ENCODE measurements at regions not wholly inside any gene's neighbourhood (a gene's known extent, or its start where the extent isn't known, plus 50 kb on each side); places are given as distances from the start of the nearest gene placed in this dataset.
A peak's percentile ranks its signal among the peaks of the same experiment; 100 is the strongest.

- POLR2A ChIA-PET = interaction anchor here (0.9 to 2.3 kb wide), 5 partner anchors 9 to 193 kb away, joined by 3 to 12 read pairs (median 5); partner anchors contain the start of gene BCL6
- intact Hi-C loops (cut with micrococcal nuclease; ENCODE audit: unreplicated experiment) = loop anchor here (1.0 to 5.0 kb wide), 6 partner anchors 19 to 938 kb away; no protein-coding TSS in a partner anchor
- Mint-ChIP-seq H3K4me1 (ENCODE audit: low read depth, unreplicated experiment) (peaks cover 35% of the 10 kb centered on the region), H3K36me3 (ENCODE audit: insufficient read depth, unreplicated experiment) (peaks cover 13% of the 10 kb centered on the region), H3K27ac (ENCODE audit: unreplicated experiment) (peak overlapping the region; percentile 81), H3K27me3 (ENCODE audit: insufficient read depth, unreplicated experiment) (no peaks in the 10 kb centered on the region), H3K9me3 (ENCODE audit: unreplicated experiment) (peaks cover 10% of the 10 kb centered on the region), H3K4me3 (ENCODE audit: unreplicated experiment) (peak overlapping the region; percentile 62)
- DNase-seq = no peak
- H3K9me3 ChIP-seq = no peaks in the 10 kb centered on the region
- no peak overlapping the region for H3K4me3 ChIP-seq (ENCODE audit: low read depth, low read length)
- no peaks in the 10 kb centered on the region for H3K27me3 ChIP-seq (replicated peaks; ENCODE audit: control insufficient read depth, insufficient read depth, low read length)
- CTCF ChIA-PET = interaction anchor here (0.6 to 1.6 kb wide), 11 partner anchors 9 to 866 kb away, joined by 3 to 14 read pairs (median 4); partner anchors contain the start of gene BCL6
- BruUV-seq (replicated peaks) = no TSS peak
- H3K4me1 ChIP-seq = peaks cover 52% of the 10 kb centered on the region
- no peaks in the 10 kb centered on the region for H3K36me3 ChIP-seq (ENCODE audit: control insufficient read depth, insufficient read depth, low read length)
- no peak for TF ChIP-seq CTCF (IDR thresholded peaks at IDR 0.05; ENCODE audit: insufficient read depth in 1 of 2, low read depth in 1 of 2, low read length in 1 of 2, severe bottlenecking in 1 of 2, unreplicated experiment in 1 of 2)
These were observed 64.3 kb upstream of the BCL6 start for GRCh38 chr3:187809612-187809991.

- Mint-ChIP-seq H3K27ac (ENCODE audit: unreplicated experiment) (peak overlapping the region; percentile 81), H3K36me3 (ENCODE audit: insufficient read depth, unreplicated experiment) (peaks cover 13% of the 10 kb centered on the region), H3K27me3 (ENCODE audit: insufficient read depth, unreplicated experiment) (no peaks in the 10 kb centered on the region), H3K4me3 (ENCODE audit: unreplicated experiment) (peak overlapping the region; percentile 62), H3K4me1 (ENCODE audit: low read depth, unreplicated experiment) (peaks cover 35% of the 10 kb centered on the region), H3K9me3 (ENCODE audit: unreplicated experiment) (peaks cover 9% of the 10 kb centered on the region)
- BruUV-seq (replicated peaks) = no TSS peak
- Histone ChIP-seq H3K4me3 (ENCODE audit: low read depth, low read length) (no peak overlapping the region), H3K4me1 (peaks cover 52% of the 10 kb centered on the region), H3K36me3 (ENCODE audit: control insufficient read depth, insufficient read depth, low read length) (no peaks in the 10 kb centered on the region), H3K9me3 (no peaks in the 10 kb centered on the region), H3K27me3 (replicated peaks; ENCODE audit: control insufficient read depth, insufficient read depth, low read length) (no peaks in the 10 kb centered on the region)
- no peak for TF ChIP-seq CTCF (IDR thresholded peaks at IDR 0.05; ENCODE audit: insufficient read depth in 1 of 2, low read depth in 1 of 2, low read length in 1 of 2, severe bottlenecking in 1 of 2, unreplicated experiment in 1 of 2)
- peak; percentile 54 to 68 for DNase-seq
- intact Hi-C loops (cut with micrococcal nuclease; ENCODE audit: unreplicated experiment) = loop anchor here (2.0 kb wide), 1 partner anchor 29 kb away; no protein-coding TSS in a partner anchor
- CTCF ChIA-PET = interaction anchor here (0.8 to 1.5 kb wide), 3 partner anchors 62 to 226 kb away, joined by 3 to 5 read pairs (median 4); partner anchors contain the start of gene BCL6
- POLR2A ChIA-PET = interaction anchor here (0.6 to 2.3 kb wide), 5 partner anchors 10 to 193 kb away, joined by 3 to 12 read pairs (median 4); partner anchors contain the start of gene BCL6
These were observed 64.8 kb upstream of the BCL6 start for GRCh38 chr3:187810021-187810446.

DNA sequence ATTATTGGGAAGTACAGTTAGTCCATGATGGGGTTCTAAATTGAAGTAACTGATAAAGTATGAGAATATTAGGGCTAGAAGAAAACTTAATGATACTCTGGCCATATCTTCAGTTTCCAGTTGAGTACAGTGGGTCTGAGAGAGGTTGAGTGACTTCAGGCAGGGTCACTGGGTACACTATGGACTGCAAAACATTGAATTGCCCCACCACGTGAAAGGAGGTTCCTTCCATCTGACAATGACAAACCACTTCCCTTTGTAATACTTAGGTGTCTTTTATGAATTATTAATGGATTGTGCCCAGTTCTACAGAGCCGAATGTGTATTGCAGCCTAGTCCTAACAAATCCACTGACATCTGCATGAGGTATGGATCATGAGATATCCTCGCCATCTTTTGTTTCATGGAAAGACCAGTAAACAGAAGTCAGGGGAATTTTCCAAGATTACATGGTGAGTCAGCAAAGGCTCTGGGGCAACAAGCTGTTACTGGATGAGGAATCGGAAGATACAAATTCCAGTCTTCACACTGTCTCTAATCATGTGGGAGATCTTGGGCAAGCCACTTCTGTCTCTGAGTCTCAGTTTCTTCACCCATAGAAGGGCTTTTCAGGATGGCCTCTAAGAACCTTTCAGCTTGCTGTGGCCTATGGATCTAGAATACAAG, 66.5 kb upstream of the BCL6 start:
- TF ChIP-seq CTCF (IDR thresholded peaks at IDR 0.05; ENCODE audit: insufficient read depth in 1 of 2, low read depth in 1 of 2, low read length in 1 of 2, severe bottlenecking in 1 of 2, unreplicated experiment in 1 of 2) = no peak
- no peaks in the 10 kb centered on the region for H3K9me3 ChIP-seq
- BruUV-seq (replicated peaks) = no TSS peak
- POLR2A ChIA-PET = interaction anchor here (0.7 kb wide), 1 partner anchor 66 kb away, joined by 3 read pairs; the partner anchor contains the start of gene BCL6
- Mint-ChIP-seq H3K36me3 (ENCODE audit: insufficient read depth, unreplicated experiment) (peaks cover 13% of the 10 kb centered on the region), H3K4me3 (ENCODE audit: unreplicated experiment) (no peak overlapping the region), H3K4me1 (ENCODE audit: low read depth, unreplicated experiment) (peaks cover 30% of the 10 kb centered on the region), H3K27ac (ENCODE audit: unreplicated experiment) (peak overlapping the region; percentile 81), H3K27me3 (ENCODE audit: insufficient read depth, unreplicated experiment) (no peaks in the 10 kb centered on the region), H3K9me3 (ENCODE audit: unreplicated experiment) (no peaks in the 10 kb centered on the region)
- intact Hi-C loops (cut with micrococcal nuclease; ENCODE audit: unreplicated experiment) = loop anchor here (2.0 kb wide), 1 partner anchor 27 kb away; no protein-coding TSS in a partner anchor
- CTCF ChIA-PET = no interaction called here
- H3K36me3 ChIP-seq (ENCODE audit: control insufficient read depth, insufficient read depth, low read length) = no peaks in the 10 kb centered on the region
- no peak overlapping the region for H3K4me3 ChIP-seq (ENCODE audit: low read depth, low read length)
- no peak for DNase-seq
- H3K27me3 ChIP-seq (replicated peaks; ENCODE audit: control insufficient read depth, insufficient read depth, low read length) = no peaks in the 10 kb centered on the region
- peaks cover 52% of the 10 kb centered on the region for H3K4me1 ChIP-seq

Data from Caco-2 (cell line).